ENCODE measurements at regions not wholly inside any gene's neighbourhood (a gene's known extent, or its start where the extent isn't known, plus 50 kb on each side); places are given as distances from the start of the nearest gene placed in this dataset.

DNA sequence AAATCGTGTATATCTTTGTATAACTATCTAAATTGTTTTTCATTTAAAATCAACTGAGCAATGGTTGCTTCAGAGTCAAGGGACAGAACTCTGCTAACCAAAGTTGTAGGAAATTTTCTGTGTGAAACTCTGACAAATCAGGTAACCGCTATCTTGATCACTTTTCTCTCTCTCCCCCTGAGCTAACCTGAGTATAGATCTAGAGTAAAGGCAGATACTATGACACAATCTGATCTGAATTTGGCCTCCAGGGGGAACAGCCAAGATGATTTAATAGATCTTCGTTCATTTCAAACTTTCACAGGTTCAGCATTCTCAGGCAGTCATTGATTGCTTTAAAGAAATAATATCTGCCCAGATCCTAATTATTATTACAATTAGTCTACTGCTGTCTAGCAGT, 472.8 kb downstream of the NUF2 start:
- Histone ChIP-seq H4K20me1 (ENCODE audit: insufficient read depth, low read length) (no peaks in the 10 kb centered on the region), H3K9me3 (ENCODE audit: insufficient read depth, low read length) (no peaks in the 10 kb centered on the region), H3K27ac (ENCODE audit: low read length) (no peak overlapping the region), H3K9ac (ENCODE audit: low read length) (no peak overlapping the region), H3K36me3 (replicated peaks; ENCODE audit: low read depth, low read length) (no peaks in the 10 kb centered on the region), H2AFZ (ENCODE audit: low read depth, low read length) (no peak overlapping the region), H3K4me2 (ENCODE audit: low read length) (no peak overlapping the region), H3K27me3 (ENCODE audit: low read depth, low read length) (no peaks in the 10 kb centered on the region), H3K4me3 (ENCODE audit: low read length) (no peak overlapping the region), H3K4me1 (ENCODE audit: low read length) (no peaks in the 10 kb centered on the region), H3K79me2 (ENCODE audit: low read length) (no peaks in the 10 kb centered on the region)
- no peak for TF ChIP-seq EZH2phosphoT487 (IDR thresholded peaks at IDR 0.05; ENCODE audit: low read depth)
- TF ChIP-seq, protein P1, sequence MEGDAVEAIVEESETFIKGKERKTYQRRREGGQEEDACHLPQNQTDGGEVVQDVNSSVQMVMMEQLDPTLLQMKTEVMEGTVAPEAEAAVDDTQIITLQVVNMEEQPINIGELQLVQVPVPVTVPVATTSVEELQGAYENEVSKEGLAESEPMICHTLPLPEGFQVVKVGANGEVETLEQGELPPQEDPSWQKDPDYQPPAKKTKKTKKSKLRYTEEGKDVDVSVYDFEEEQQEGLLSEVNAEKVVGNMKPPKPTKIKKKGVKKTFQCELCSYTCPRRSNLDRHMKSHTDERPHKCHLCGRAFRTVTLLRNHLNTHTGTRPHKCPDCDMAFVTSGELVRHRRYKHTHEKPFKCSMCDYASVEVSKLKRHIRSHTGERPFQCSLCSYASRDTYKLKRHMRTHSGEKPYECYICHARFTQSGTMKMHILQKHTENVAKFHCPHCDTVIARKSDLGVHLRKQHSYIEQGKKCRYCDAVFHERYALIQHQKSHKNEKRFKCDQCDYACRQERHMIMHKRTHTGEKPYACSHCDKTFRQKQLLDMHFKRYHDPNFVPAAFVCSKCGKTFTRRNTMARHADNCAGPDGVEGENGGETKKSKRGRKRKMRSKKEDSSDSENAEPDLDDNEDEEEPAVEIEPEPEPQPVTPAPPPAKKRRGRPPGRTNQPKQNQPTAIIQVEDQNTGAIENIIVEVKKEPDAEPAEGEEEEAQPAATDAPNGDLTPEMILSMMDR (IDR thresholded peaks at IDR 0.05; ENCODE audit: low read depth, low read length), result no peak

DNA sequence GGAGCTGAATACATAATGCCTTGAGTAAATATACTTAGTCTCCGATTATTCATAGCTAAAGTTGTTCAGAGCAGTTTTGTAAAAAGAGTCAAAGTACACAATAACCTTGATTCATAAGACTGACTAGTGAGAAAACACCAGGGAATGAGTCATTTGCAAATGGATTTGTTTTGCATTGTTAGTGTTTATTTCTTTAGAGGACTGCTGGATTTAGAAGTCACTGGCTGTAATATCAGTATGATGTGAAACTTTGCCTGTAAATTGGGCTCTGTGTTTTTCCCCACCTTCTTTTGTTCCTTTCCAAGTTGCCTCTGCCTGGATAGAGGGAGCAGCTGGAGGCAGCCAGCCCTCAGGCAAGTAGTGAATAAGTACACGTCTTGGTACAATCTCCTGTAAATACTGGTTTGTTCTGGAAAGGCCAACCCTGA, 474.7 kb downstream of the NUF2 start:
- no peak overlapping the region for H3K4me2 ChIP-seq (ENCODE audit: low read length)
- no peak overlapping the region for H3K4me3 ChIP-seq (ENCODE audit: low read length)
- no peaks in the 10 kb centered on the region for H3K36me3 ChIP-seq (replicated peaks; ENCODE audit: low read depth, low read length)
- H3K9me3 ChIP-seq (ENCODE audit: insufficient read depth, low read length), result no peaks in the 10 kb centered on the region
- H3K27ac ChIP-seq (ENCODE audit: low read length), result no peak overlapping the region
- no peaks in the 10 kb centered on the region for H3K27me3 ChIP-seq (ENCODE audit: low read depth, low read length)
- H4K20me1 ChIP-seq (ENCODE audit: insufficient read depth, low read length), result no peaks in the 10 kb centered on the region
- H3K9ac ChIP-seq (ENCODE audit: low read length), result no peak overlapping the region
- no peaks in the 10 kb centered on the region for H3K79me2 ChIP-seq (ENCODE audit: low read length)
- TF ChIP-seq, protein P1 (IDR thresholded peaks at IDR 0.05; ENCODE audit: low read depth, low read length), result no peak
- no peak for TF ChIP-seq EZH2phosphoT487 (IDR thresholded peaks at IDR 0.05; ENCODE audit: low read depth)
- H3K4me1 ChIP-seq (ENCODE audit: low read length), result no peaks in the 10 kb centered on the region
- H2AFZ ChIP-seq (ENCODE audit: low read depth, low read length), result no peak overlapping the region

DNA sequence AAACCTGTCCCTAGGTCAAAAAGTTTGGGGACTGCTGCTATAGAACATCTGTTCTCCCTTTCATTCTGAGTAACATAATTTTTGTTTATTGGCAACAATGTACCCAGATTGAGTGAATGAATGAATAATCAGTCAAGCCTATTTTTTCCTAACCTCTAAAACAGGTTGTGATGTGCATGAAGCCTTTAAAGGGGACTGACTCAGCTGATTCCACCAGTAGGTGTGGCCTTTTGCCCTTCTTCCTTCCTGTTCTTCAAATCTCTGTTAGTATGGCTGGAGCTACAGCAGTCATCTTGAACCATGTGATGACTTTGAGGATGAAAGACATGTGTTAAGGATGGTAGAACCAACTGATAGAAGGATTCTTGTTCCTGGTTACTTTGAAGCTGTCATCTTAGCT, 476.1 kb downstream of the NUF2 start:
- no peaks in the 10 kb centered on the region for H4K20me1 ChIP-seq (ENCODE audit: insufficient read depth, low read length)
- no peaks in the 10 kb centered on the region for H3K79me2 ChIP-seq (ENCODE audit: low read length)
- TF ChIP-seq, protein P1 (IDR thresholded peaks at IDR 0.05; ENCODE audit: low read depth, low read length), result no peak
- no peak for TF ChIP-seq EZH2phosphoT487 (IDR thresholded peaks at IDR 0.05; ENCODE audit: low read depth)
- H3K4me1 ChIP-seq (ENCODE audit: low read length), result no peaks in the 10 kb centered on the region
- no peaks in the 10 kb centered on the region for H3K9me3 ChIP-seq (ENCODE audit: insufficient read depth, low read length)
- H3K36me3 ChIP-seq (replicated peaks; ENCODE audit: low read depth, low read length), result no peaks in the 10 kb centered on the region
- no peak overlapping the region for H3K27ac ChIP-seq (ENCODE audit: low read length)
- H3K27me3 ChIP-seq (ENCODE audit: low read depth, low read length), result no peaks in the 10 kb centered on the region
- no peak overlapping the region for H3K9ac ChIP-seq (ENCODE audit: low read length)
- no peak overlapping the region for H3K4me3 ChIP-seq (ENCODE audit: low read length)
- no peak overlapping the region for H3K4me2 ChIP-seq (ENCODE audit: low read length)
- no peak overlapping the region for H2AFZ ChIP-seq (ENCODE audit: low read depth, low read length)

DNA sequence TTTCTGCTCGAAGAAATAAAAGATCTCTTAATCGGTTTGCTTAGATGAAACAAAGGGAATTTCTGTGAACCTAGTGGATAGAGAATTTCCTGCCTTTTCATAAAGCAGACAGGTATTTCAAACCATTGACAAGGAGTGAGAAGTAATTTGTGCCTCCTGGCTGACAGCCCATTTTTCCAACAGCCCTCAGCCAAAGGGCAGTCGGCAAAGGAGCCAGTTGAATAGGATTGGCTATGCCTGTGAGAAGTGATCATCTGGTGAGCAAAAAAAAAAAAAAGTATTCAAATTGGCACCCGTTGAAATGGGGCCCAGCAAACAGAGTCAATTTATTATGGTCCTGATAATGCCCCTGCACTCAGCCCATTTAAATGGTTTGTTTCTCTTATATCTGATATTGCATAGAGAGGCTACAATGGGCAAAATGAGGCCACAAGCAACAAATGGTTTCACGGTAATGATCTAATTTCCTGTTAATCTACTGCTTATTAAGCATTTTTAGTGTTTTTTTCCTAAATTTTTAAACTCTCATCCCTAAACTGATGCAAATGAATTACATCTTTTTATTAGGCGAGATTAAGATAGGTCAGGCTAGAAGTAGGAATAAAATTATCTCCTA, 477.5 kb downstream of the NUF2 start:
- H3K27ac ChIP-seq (ENCODE audit: low read length), result no peak overlapping the region
- H3K9ac ChIP-seq (ENCODE audit: low read length), result no peak overlapping the region
- no peaks in the 10 kb centered on the region for H4K20me1 ChIP-seq (ENCODE audit: insufficient read depth, low read length)
- no peaks in the 10 kb centered on the region for H3K9me3 ChIP-seq (ENCODE audit: insufficient read depth, low read length)
- H3K4me2 ChIP-seq (ENCODE audit: low read length), result no peak overlapping the region
- no peaks in the 10 kb centered on the region for H3K27me3 ChIP-seq (ENCODE audit: low read depth, low read length)
- H2AFZ ChIP-seq (ENCODE audit: low read depth, low read length), result no peak overlapping the region
- H3K79me2 ChIP-seq (ENCODE audit: low read length), result no peaks in the 10 kb centered on the region
- H3K4me3 ChIP-seq (ENCODE audit: low read length), result no peak overlapping the region
- H3K4me1 ChIP-seq (ENCODE audit: low read length), result no peaks in the 10 kb centered on the region
- no peaks in the 10 kb centered on the region for H3K36me3 ChIP-seq (replicated peaks; ENCODE audit: low read depth, low read length)
- TF ChIP-seq, protein P1 (IDR thresholded peaks at IDR 0.05; ENCODE audit: low read depth, low read length), result no peak
- no peak for TF ChIP-seq EZH2phosphoT487 (IDR thresholded peaks at IDR 0.05; ENCODE audit: low read depth)
